ENCODE measurements at regions not wholly inside any gene's neighbourhood (a gene's known extent, or its start where the extent isn't known, plus 50 kb on each side); places are given as distances from the start of the nearest gene placed in this dataset.
A peak's percentile ranks its signal among the peaks of the same experiment; 100 is the strongest.

GRCh38 chr7:118580743-118581382 is 356.4 kb downstream of the ANKRD7 start:
- Histone ChIP-seq H3K9me3 (ENCODE audit: control extremely low read depth in 1 of 5, control insufficient read depth in 4 of 5, insufficient read depth in 2 of 5, low read depth in 1 of 5, low read length in 4 of 5) (no peaks in the 10 kb centered on the region), H3K36me3 (ENCODE audit: control insufficient read depth in 4 of 4, insufficient read depth in 4 of 4, low read length in 3 of 4) (no peaks in the 10 kb centered on the region), H3K4me3 (ENCODE audit: control insufficient read depth in 1 of 7, extremely low read depth in 1 of 7, insufficient read depth in 4 of 7, low read depth in 2 of 7, low read length in 6 of 7) (no peak overlapping the region), H3K27me3 (replicated peaks in 2 of 5; ENCODE audit: control insufficient read depth in 4 of 5, insufficient read depth in 5 of 5, low read length in 4 of 5) (peaks cover 0 to 3% (median 0%) of the 10 kb centered on the region in 5 experiments), H3K4me1 (ENCODE audit: control extremely low read depth in 1 of 4, control insufficient read depth in 4 of 4, insufficient read depth in 4 of 4, low read length in 3 of 4) (no peaks in the 10 kb centered on the region), H3K27ac (ENCODE audit: insufficient read depth in 1 of 2, low read depth in 1 of 2, low read length in 2 of 2, poor library complexity in 1 of 2, severe bottlenecking in 2 of 2) (no peak overlapping the region)
- 94% methylated on average over 3 of the region's 3 CpGs for WGBS (ENCODE audit: insufficient coverage)
- ChIA-PET POLR2A (no interaction called here), CTCF (no interaction called here)
- DNase-seq, result no peak

DNA sequence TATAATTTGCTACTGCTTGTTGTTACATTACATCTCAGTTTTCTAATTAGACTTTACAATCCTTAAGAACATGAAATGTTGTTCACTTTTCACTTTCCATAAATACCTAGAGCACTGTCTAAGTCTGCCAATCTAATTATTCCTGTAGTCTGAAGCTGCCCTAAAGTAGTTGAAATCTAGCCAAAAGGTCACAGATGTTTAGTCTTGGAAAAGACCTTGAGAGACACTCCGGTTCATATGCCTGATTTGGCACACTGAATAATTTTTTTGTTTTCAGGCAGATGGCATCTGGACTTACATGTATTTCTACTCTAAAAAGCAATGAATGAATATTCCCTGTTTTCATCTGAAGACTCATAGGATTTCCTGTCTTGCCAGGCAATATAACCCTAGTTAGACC is 359.1 kb downstream of the ANKRD7 start:
- H3K4me3 ChIP-seq (ENCODE audit: control insufficient read depth in 1 of 7, extremely low read depth in 1 of 7, insufficient read depth in 4 of 7, low read depth in 2 of 7, low read length in 6 of 7), result no peak overlapping the region
- H3K36me3 ChIP-seq (ENCODE audit: control insufficient read depth in 4 of 4, insufficient read depth in 4 of 4, low read length in 3 of 4), result no peaks in the 10 kb centered on the region
- DNase-seq, result no peak
- peaks cover 0 to 5% (median 0%) of the 10 kb centered on the region in 5 experiments for H3K9me3 ChIP-seq (ENCODE audit: control extremely low read depth in 1 of 5, control insufficient read depth in 4 of 5, insufficient read depth in 2 of 5, low read depth in 1 of 5, low read length in 4 of 5)
- ChIA-PET CTCF (no interaction called here), POLR2A (no interaction called here)
- WGBS (ENCODE audit: insufficient coverage), result no CpG with 5 or more reads among the region's 1 CpG
- no peak overlapping the region for H3K27ac ChIP-seq (ENCODE audit: insufficient read depth in 1 of 2, low read depth in 1 of 2, low read length in 2 of 2, poor library complexity in 1 of 2, severe bottlenecking in 2 of 2)
- peaks cover 0 to 2% (median 0%) of the 10 kb centered on the region in 5 experiments for H3K27me3 ChIP-seq (replicated peaks in 2 of 5; ENCODE audit: control insufficient read depth in 4 of 5, insufficient read depth in 5 of 5, low read length in 4 of 5)
- H3K4me1 ChIP-seq (ENCODE audit: control extremely low read depth in 1 of 4, control insufficient read depth in 4 of 4, insufficient read depth in 4 of 4, low read length in 3 of 4), result no peaks in the 10 kb centered on the region

- no peaks in the 10 kb centered on the region for H3K36me3 ChIP-seq (ENCODE audit: control insufficient read depth in 4 of 4, insufficient read depth in 4 of 4, low read length in 3 of 4)
- H3K27ac ChIP-seq (ENCODE audit: insufficient read depth in 1 of 2, low read depth in 1 of 2, low read length in 2 of 2, poor library complexity in 1 of 2, severe bottlenecking in 2 of 2), result no peak overlapping the region
- 100% methylated on average over 1 of the region's 1 CpG for WGBS (ENCODE audit: insufficient coverage)
- H3K9me3 ChIP-seq (ENCODE audit: control extremely low read depth in 1 of 5, control insufficient read depth in 4 of 5, insufficient read depth in 2 of 5, low read depth in 1 of 5, low read length in 4 of 5), result peaks cover 0 to 5% (median 0%) of the 10 kb centered on the region in 5 experiments
- ChIA-PET POLR2A (no interaction called here), CTCF (no interaction called here)
- no peak overlapping the region for H3K4me3 ChIP-seq (ENCODE audit: control insufficient read depth in 1 of 7, extremely low read depth in 1 of 7, insufficient read depth in 4 of 7, low read depth in 2 of 7, low read length in 6 of 7)
- peaks cover 0 to 2% (median 0%) of the 10 kb centered on the region in 5 experiments for H3K27me3 ChIP-seq (replicated peaks in 2 of 5; ENCODE audit: control insufficient read depth in 4 of 5, insufficient read depth in 5 of 5, low read length in 4 of 5)
- DNase-seq, result no peak
- H3K4me1 ChIP-seq (ENCODE audit: control extremely low read depth in 1 of 4, control insufficient read depth in 4 of 4, insufficient read depth in 4 of 4, low read length in 3 of 4), result no peaks in the 10 kb centered on the region
These were observed 361.7 kb downstream of the ANKRD7 start for GRCh38 chr7:118586248-118586647.

- 38% methylated on average over 1 of the region's 2 CpGs for WGBS (ENCODE audit: insufficient coverage)
- Histone ChIP-seq H3K4me1 (ENCODE audit: control extremely low read depth in 1 of 4, control insufficient read depth in 4 of 4, insufficient read depth in 4 of 4, low read length in 3 of 4) (no peaks in the 10 kb centered on the region), H3K27ac (ENCODE audit: insufficient read depth in 1 of 2, low read depth in 1 of 2, low read length in 2 of 2, poor library complexity in 1 of 2, severe bottlenecking in 2 of 2) (no peak overlapping the region), H3K9me3 (ENCODE audit: control extremely low read depth in 1 of 5, control insufficient read depth in 4 of 5, insufficient read depth in 2 of 5, low read depth in 1 of 5, low read length in 4 of 5) (peaks cover 0 to 5% (median 0%) of the 10 kb centered on the region in 5 experiments), H3K4me3 (ENCODE audit: control insufficient read depth in 1 of 7, extremely low read depth in 1 of 7, insufficient read depth in 4 of 7, low read depth in 2 of 7, low read length in 6 of 7) (no peak overlapping the region), H3K27me3 (replicated peaks in 2 of 5; ENCODE audit: control insufficient read depth in 4 of 5, insufficient read depth in 5 of 5, low read length in 4 of 5) (peaks cover 0 to 2% (median 0%) of the 10 kb centered on the region in 5 experiments), H3K36me3 (ENCODE audit: control insufficient read depth in 4 of 4, insufficient read depth in 4 of 4, low read length in 3 of 4) (no peaks in the 10 kb centered on the region)
- ChIA-PET POLR2A (no interaction called here), CTCF (interaction anchor here (0.8 to 1.1 kb wide), 2 partner anchors 237 to 338 kb away, joined by 3 read pairs; no protein-coding TSS in a partner anchor)
- peak; percentile 27 to 61 (median 52) for DNase-seq
These were observed 365.6 kb downstream of the ANKRD7 start for GRCh38 chr7:118590107-118590506.

- peaks cover 0 to 4% (median 0%) of the 10 kb centered on the region in 5 experiments for H3K9me3 ChIP-seq (ENCODE audit: control extremely low read depth in 1 of 5, control insufficient read depth in 4 of 5, insufficient read depth in 2 of 5, low read depth in 1 of 5, low read length in 4 of 5)
These were observed 377.6 kb downstream of the ANKRD7 start for GRCh38 chr7:118602090-118602489.

DNA sequence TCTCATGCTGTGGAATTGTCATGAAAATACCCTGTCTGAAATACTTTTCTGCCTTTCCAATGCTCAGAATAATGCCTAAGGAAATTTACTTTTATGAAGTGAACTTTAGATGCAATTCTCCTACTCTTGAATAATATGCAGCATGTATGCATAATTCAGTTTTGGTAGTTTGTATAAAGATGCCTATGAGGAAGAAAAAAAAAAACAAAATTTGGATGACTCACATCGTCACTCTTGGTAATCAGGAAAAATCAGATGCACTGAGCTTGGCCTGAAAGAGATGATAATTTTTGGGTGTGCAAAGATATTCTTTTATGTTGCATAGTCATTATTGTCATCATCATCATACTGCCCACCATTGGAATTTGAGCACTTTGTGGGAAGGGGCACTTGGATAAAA is 382.1 kb downstream of the ANKRD7 start:
- CTCF ChIA-PET, result no interaction called here
- DNase-seq, result no peak
- no peak overlapping the region for H3K27ac ChIP-seq (ENCODE audit: insufficient read depth in 1 of 2, low read depth in 1 of 2, low read length in 2 of 2, poor library complexity in 1 of 2, severe bottlenecking in 2 of 2)
- H3K27me3 ChIP-seq (replicated peaks in 2 of 5; ENCODE audit: control insufficient read depth in 4 of 5, insufficient read depth in 5 of 5, low read length in 4 of 5), result peaks cover 0 to 1% (median 0%) of the 10 kb centered on the region in 5 experiments
- POLR2A ChIA-PET, result no interaction called here
- no CpG with 5 or more reads among the region's 1 CpG for WGBS (ENCODE audit: insufficient coverage)
- H3K4me1 ChIP-seq (ENCODE audit: control extremely low read depth in 1 of 4, control insufficient read depth in 4 of 4, insufficient read depth in 4 of 4, low read length in 3 of 4), result no peaks in the 10 kb centered on the region
- H3K36me3 ChIP-seq (ENCODE audit: control insufficient read depth in 4 of 4, insufficient read depth in 4 of 4, low read length in 3 of 4), result no peaks in the 10 kb centered on the region
- H3K9me3 ChIP-seq (ENCODE audit: control extremely low read depth in 1 of 5, control insufficient read depth in 4 of 5, insufficient read depth in 2 of 5, low read depth in 1 of 5, low read length in 4 of 5), result no peaks in the 10 kb centered on the region
- no peak overlapping the region for H3K4me3 ChIP-seq (ENCODE audit: control insufficient read depth in 1 of 7, extremely low read depth in 1 of 7, insufficient read depth in 4 of 7, low read depth in 2 of 7, low read length in 6 of 7)

More at GRCh38 chr7:118602090-118602489, 377.6 kb downstream of the ANKRD7 start:
- POLR2A ChIA-PET, result no interaction called here
- Histone ChIP-seq H3K4me1 (ENCODE audit: control extremely low read depth in 1 of 4, control insufficient read depth in 4 of 4, insufficient read depth in 4 of 4, low read length in 3 of 4) (no peaks in the 10 kb centered on the region), H3K27me3 (replicated peaks in 2 of 5; ENCODE audit: control insufficient read depth in 4 of 5, insufficient read depth in 5 of 5, low read length in 4 of 5) (peaks cover 0 to 1% (median 0%) of the 10 kb centered on the region in 5 experiments), H3K27ac (ENCODE audit: insufficient read depth in 1 of 2, low read depth in 1 of 2, low read length in 2 of 2, poor library complexity in 1 of 2, severe bottlenecking in 2 of 2) (no peak overlapping the region), H3K36me3 (ENCODE audit: control insufficient read depth in 4 of 4, insufficient read depth in 4 of 4, low read length in 3 of 4) (no peaks in the 10 kb centered on the region), H3K4me3 (ENCODE audit: control insufficient read depth in 1 of 7, extremely low read depth in 1 of 7, insufficient read depth in 4 of 7, low read depth in 2 of 7, low read length in 6 of 7) (no peak overlapping the region)
- no peak for DNase-seq
- CTCF ChIA-PET, result no interaction called here

- Histone ChIP-seq H3K27ac (ENCODE audit: insufficient read depth in 1 of 2, low read depth in 1 of 2, low read length in 2 of 2, poor library complexity in 1 of 2, severe bottlenecking in 2 of 2) (no peak overlapping the region), H3K36me3 (ENCODE audit: control insufficient read depth in 4 of 4, insufficient read depth in 4 of 4, low read length in 3 of 4) (no peaks in the 10 kb centered on the region), H3K4me1 (ENCODE audit: control extremely low read depth in 1 of 4, control insufficient read depth in 4 of 4, insufficient read depth in 4 of 4, low read length in 3 of 4) (no peaks in the 10 kb centered on the region), H3K4me3 (ENCODE audit: control insufficient read depth in 1 of 7, extremely low read depth in 1 of 7, insufficient read depth in 4 of 7, low read depth in 2 of 7, low read length in 6 of 7) (no peak overlapping the region), H3K9me3 (ENCODE audit: control extremely low read depth in 1 of 5, control insufficient read depth in 4 of 5, insufficient read depth in 2 of 5, low read depth in 1 of 5, low read length in 4 of 5) (no peaks in the 10 kb centered on the region), H3K27me3 (replicated peaks in 2 of 5; ENCODE audit: control insufficient read depth in 4 of 5, insufficient read depth in 5 of 5, low read length in 4 of 5) (no peaks in the 10 kb centered on the region)
- ChIA-PET CTCF (no interaction called here), POLR2A (no interaction called here)
- WGBS (ENCODE audit: insufficient coverage), result 100% methylated on average over 1 of the region's 3 CpGs
- no peak for DNase-seq
These were observed 384.7 kb downstream of the ANKRD7 start for GRCh38 chr7:118609207-118609606.
